Neural progenitor cell (in vitro differentiated cells): ENCODE measurements at regions not wholly inside any gene's neighbourhood (a gene's known extent, or its start where the extent isn't known, plus 50 kb on each side); places are given as distances from the start of the nearest gene placed in this dataset.

Experiments
- DNase-seq: peaks from one replicate; pipeline ENCODE4 v3.0.0-alpha.2; 2016; ENCODE audit warnings: low spot score
- H2AFZ ChIP-seq: fragments of 200-600 bp; sonication (generic); replicated peaks from 2 replicates; pipeline ENCODE4 v1.6.1; 2016; ENCODE audit warnings: antibody characterized with exemption
- H3F3A ChIP-seq: fragments of 200-600 bp; sonication (generic); 2 replicates; pipeline ENCODE4 v1.6.1; 2016; ENCODE audit warnings: antibody characterized with exemption, low read depth
- H3K27ac ChIP-seq: fragments of 200-600 bp; sonication (generic); 2 replicates; pipeline ENCODE4 v1.5.1; 2016; ENCODE audit warnings: mild to moderate bottlenecking
- H3K27me3 ChIP-seq: fragments of 200-600 bp; sonication (generic); 2 replicates; pipeline ENCODE4 v1.6.1; 2016; ENCODE audit warnings: mild to moderate bottlenecking, moderate library complexity
- H3K36me3 ChIP-seq: fragments of 200-600 bp; sonication (generic); 2 replicates; pipeline ENCODE4 v1.5.1; 2016
- H3K4me1 ChIP-seq: fragments of 200-600 bp; sonication (generic); 2 replicates; pipeline ENCODE4 v1.6.1; 2016; ENCODE audit warnings: mixed run types
- H3K4me2 ChIP-seq: fragments of 200-600 bp; sonication (generic); 2 replicates; pipeline ENCODE4 v1.6.1; 2016
- H3K4me3 ChIP-seq: fragments of 200-600 bp; sonication (generic); 2 replicates; pipeline ENCODE4 v1.5.1; 2016
- H3K79me2 ChIP-seq: fragments of 200-600 bp; sonication (generic); 2 replicates; pipeline ENCODE4 v1.6.1; 2016; ENCODE audit warnings: low read depth
- H3K9ac ChIP-seq: fragments of 200-600 bp; sonication (generic); 2 replicates; pipeline ENCODE4 v1.6.1; 2016
- H3K9me3 ChIP-seq: fragments of 200-600 bp; sonication (generic); 2 replicates; pipeline ENCODE4 v1.5.1; 2016; ENCODE audit warnings: low read depth
- H4K20me1 ChIP-seq: fragments of 200-600 bp; sonication (generic); 2 replicates; pipeline ENCODE4 v1.6.1; 2016; ENCODE audit warnings: low read depth
- H3K27ac Mint-ChIP-seq: 3 replicates; pipeline ENCODE4 v1.8.0; 2021; ENCODE audit warnings: mixed read lengths
- H3K27me3 Mint-ChIP-seq: 2 replicates; pipeline ENCODE4 v1.8.0; 2022; ENCODE audit warnings: low read depth, mild to moderate bottlenecking, inconsistent platforms, moderate library complexity, mixed read lengths; ENCODE audit not compliant: insufficient read depth
- H3K36me3 Mint-ChIP-seq: 3 replicates; pipeline ENCODE4 v1.8.0; 2021; ENCODE audit warnings: mixed read lengths
- H3K4me1 Mint-ChIP-seq: 3 replicates; pipeline ENCODE4 v1.8.0; 2021; ENCODE audit warnings: mixed read lengths
- H3K4me3 Mint-ChIP-seq: 3 replicates; pipeline ENCODE4 v1.8.0; 2021; ENCODE audit warnings: mild to moderate bottlenecking, moderate library complexity, mixed read lengths
- H3K9me3 Mint-ChIP-seq: 3 replicates; pipeline ENCODE4 v1.8.0; 2020; ENCODE audit warnings: mixed read lengths
- EZH2 ChIP-seq: fragments of 200-600 bp; sonication (generic); IDR thresholded peaks from 2 replicates; pipeline ENCODE4 v1.6.1; 2017; ENCODE audit warnings: antibody characterized with exemption, mild to moderate bottlenecking, moderate library complexity
- EZH2phosphoT487 ChIP-seq: fragments of 200-600 bp; sonication (generic); IDR thresholded peaks from 2 replicates; pipeline ENCODE4 v1.6.1; 2017; ENCODE audit warnings: antibody characterized with exemption
- TF ChIP-seq, protein P1 (sequence below): fragments of 200-600 bp; sonication (generic); IDR thresholded peaks from 2 replicates; pipeline ENCODE4 v1.5.1; 2017; ENCODE audit warnings: antibody characterized with exemption, mild to moderate bottlenecking

DNA sequence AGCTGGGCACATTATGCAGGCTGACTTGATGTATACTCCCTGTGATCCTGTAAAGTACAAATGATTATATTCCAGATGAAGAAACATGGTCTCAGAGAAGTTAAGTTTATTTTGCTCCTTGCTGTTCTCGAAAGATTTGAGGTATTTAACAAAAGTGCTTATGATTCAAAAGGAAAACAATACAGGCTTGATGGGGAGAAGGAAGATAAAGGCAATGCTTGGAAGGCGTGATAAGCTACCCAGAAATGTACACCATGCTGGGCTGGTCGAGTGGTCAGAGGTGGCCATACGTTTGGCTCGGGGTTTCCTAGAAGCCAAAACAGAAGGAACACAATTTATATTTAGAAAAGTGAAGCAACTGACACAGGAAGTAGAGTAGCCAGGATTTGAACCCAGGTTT is 201.0 kb downstream of the KTN1 start:
- Histone ChIP-seq H3K27me3 (no peaks in the 10 kb centered on the region), H3K4me2 (no peak overlapping the region), H3K9me3 (no peaks in the 10 kb centered on the region), H4K20me1 (no peaks in the 10 kb centered on the region), H3K4me1 (no peaks in the 10 kb centered on the region), H3K27ac (no peak overlapping the region), H3K36me3 (no peaks in the 10 kb centered on the region), H3K79me2 (no peaks in the 10 kb centered on the region), H2AFZ (no peak overlapping the region), H3K4me3 (no peak overlapping the region), H3F3A (no peaks in the 10 kb centered on the region), H3K9ac (no peak overlapping the region)
- H3K4me1 Mint-ChIP-seq: no peaks in the 10 kb centered on the region
- H3K36me3 Mint-ChIP-seq: no peaks in the 10 kb centered on the region
- H3K4me3 Mint-ChIP-seq: no peak overlapping the region
- H3K27me3 Mint-ChIP-seq: no peaks in the 10 kb centered on the region
- no peaks in the 10 kb centered on the region for H3K9me3 Mint-ChIP-seq
- peak overlapping the region; percentile 15 for H3K27ac Mint-ChIP-seq
- no peak for TF ChIP-seq EZH2phosphoT487
- TF ChIP-seq, protein P1, sequence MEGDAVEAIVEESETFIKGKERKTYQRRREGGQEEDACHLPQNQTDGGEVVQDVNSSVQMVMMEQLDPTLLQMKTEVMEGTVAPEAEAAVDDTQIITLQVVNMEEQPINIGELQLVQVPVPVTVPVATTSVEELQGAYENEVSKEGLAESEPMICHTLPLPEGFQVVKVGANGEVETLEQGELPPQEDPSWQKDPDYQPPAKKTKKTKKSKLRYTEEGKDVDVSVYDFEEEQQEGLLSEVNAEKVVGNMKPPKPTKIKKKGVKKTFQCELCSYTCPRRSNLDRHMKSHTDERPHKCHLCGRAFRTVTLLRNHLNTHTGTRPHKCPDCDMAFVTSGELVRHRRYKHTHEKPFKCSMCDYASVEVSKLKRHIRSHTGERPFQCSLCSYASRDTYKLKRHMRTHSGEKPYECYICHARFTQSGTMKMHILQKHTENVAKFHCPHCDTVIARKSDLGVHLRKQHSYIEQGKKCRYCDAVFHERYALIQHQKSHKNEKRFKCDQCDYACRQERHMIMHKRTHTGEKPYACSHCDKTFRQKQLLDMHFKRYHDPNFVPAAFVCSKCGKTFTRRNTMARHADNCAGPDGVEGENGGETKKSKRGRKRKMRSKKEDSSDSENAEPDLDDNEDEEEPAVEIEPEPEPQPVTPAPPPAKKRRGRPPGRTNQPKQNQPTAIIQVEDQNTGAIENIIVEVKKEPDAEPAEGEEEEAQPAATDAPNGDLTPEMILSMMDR: no peak
- TF ChIP-seq EZH2: no peak
- DNase-seq: no peak

DNA sequence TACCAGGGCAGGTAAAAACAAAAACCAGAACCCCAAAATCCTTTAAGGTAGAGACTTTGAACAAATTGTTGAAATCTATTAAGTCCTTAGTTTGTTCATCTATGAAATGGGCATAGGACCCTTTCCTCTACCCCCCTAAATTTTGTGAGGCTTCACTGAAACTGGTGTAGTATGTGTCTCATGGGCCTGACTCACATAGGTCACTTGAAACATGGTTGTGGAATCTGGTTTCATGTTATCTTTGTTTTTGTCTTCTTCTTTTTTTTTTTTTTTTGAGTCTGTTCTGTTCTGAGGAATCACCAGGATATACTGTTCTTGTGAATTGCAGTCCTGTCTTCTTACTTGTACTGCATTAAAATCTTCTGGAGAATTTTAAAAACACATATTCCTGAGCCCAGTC is 202.2 kb downstream of the KTN1 start:
- Histone ChIP-seq H2AFZ (no peak overlapping the region), H3F3A (no peaks in the 10 kb centered on the region), H3K4me2 (no peak overlapping the region), H3K79me2 (no peaks in the 10 kb centered on the region), H3K9ac (no peak overlapping the region), H3K27ac (no peak overlapping the region), H3K9me3 (no peaks in the 10 kb centered on the region), H3K4me1 (no peaks in the 10 kb centered on the region), H3K36me3 (no peaks in the 10 kb centered on the region), H3K4me3 (no peak overlapping the region), H3K27me3 (no peaks in the 10 kb centered on the region), H4K20me1 (no peaks in the 10 kb centered on the region)
- Mint-ChIP-seq H3K4me1 (no peaks in the 10 kb centered on the region), H3K27me3 (no peaks in the 10 kb centered on the region), H3K36me3 (no peaks in the 10 kb centered on the region), H3K4me3 (no peak overlapping the region), H3K9me3 (no peaks in the 10 kb centered on the region), H3K27ac (no peak overlapping the region)
- DNase-seq: no peak
- TF ChIP-seq, protein P1: no peak
- no peak for TF ChIP-seq EZH2
- TF ChIP-seq EZH2phosphoT487: no peak

DNA sequence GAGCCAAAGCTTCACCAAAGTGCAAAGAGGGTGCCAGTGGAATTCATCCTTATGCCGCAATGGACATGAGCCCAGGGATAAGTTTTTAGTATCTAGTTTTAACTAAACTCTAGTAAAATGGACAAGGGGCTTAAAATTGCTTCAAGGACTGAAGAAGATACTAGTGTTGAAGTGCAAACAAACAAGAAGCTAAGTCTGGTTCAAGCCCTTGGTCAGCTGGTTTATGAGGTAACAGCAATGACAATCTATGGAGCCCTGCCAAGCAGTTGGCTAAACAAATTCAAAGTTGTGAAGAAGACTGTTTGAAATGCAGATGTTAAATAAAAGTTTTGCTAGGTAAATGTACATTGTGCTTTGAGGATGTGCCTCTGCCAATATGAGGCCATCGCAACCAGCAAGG is 209.4 kb downstream of the KTN1 start:
- Histone ChIP-seq H3K9me3 (no peaks in the 10 kb centered on the region), H3K36me3 (no peaks in the 10 kb centered on the region), H3K27ac (no peak overlapping the region), H3K27me3 (no peaks in the 10 kb centered on the region), H4K20me1 (no peaks in the 10 kb centered on the region), H3F3A (no peaks in the 10 kb centered on the region), H3K4me1 (no peaks in the 10 kb centered on the region), H3K79me2 (no peaks in the 10 kb centered on the region), H2AFZ (no peak overlapping the region), H3K4me3 (no peak overlapping the region), H3K9ac (no peak overlapping the region), H3K4me2 (no peak overlapping the region)
- Mint-ChIP-seq H3K27me3 (no peaks in the 10 kb centered on the region), H3K27ac (no peak overlapping the region), H3K4me3 (no peak overlapping the region), H3K9me3 (no peaks in the 10 kb centered on the region), H3K36me3 (no peaks in the 10 kb centered on the region), H3K4me1 (no peaks in the 10 kb centered on the region)
- TF ChIP-seq, protein P1: no peak
- TF ChIP-seq EZH2 (no peak), EZH2phosphoT487 (no peak)
- no peak for DNase-seq
